ENCODE measurements at regions not wholly inside any gene's neighbourhood (a gene's known extent, or its start where the extent isn't known, plus 50 kb on each side); places are given as distances from the start of the nearest gene placed in this dataset.

DNA sequence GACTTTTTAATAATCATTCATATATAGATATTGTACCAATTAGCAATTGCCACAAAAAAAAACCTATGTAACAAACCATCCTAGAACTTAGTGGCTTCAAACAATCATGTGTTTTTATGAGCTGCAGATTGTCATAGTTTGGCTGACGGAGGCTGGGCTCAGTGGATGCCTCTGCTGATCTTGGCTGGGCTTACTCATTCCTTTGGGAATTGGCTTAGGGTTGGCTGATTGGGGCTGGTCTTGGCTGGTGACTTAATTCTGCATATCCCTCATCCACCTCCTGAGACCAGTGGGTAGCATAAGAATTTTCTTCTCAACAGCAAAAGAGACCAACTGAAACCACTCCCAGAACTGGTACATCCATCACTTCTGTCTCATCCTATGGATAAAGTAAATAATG lies 57.9 kb upstream of the PHF21B start:
- TF ChIP-seq POLR2A (IDR thresholded peaks at IDR 0.05; ENCODE audit: low read depth, low read length) (no peak), POLR2AphosphoS5 (IDR thresholded peaks at IDR 0.05; ENCODE audit: low read depth, low read length) (no peak)

All from GM12892 (cell line).